Kidney capillary endothelial cell (primary cell): ENCODE measurements at regions not wholly inside any gene's neighbourhood (a gene's known extent, or its start where the extent isn't known, plus 50 kb on each side); places are given as distances from the start of the nearest gene placed in this dataset.

Experiments used
- DNase-seq: peaks from one replicate; pipeline ENCODE4 v3.0.0-alpha.2; 2018; ENCODE audit warnings: low spot score

DNA sequence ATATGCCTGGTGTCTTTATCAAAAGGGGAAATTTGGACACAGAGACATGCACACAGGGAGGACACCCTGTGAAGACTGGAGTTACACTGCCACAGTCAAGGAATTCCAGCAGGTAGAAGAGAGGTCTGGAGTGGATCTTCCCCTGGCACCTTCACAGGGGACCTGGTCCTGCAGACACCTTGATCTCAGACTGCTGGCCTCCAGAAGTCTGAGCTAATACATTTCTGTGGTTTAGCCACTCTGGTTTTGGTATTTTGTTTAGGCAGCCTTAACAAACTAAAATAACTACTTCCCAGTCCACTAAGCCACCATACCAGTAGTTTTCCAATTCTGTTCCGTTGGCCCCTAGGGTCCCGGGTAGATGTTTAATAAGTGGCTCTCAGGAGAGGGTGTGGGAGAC is 164.7 kb downstream of the SETD4 start:
- no peak for DNase-seq

DNA sequence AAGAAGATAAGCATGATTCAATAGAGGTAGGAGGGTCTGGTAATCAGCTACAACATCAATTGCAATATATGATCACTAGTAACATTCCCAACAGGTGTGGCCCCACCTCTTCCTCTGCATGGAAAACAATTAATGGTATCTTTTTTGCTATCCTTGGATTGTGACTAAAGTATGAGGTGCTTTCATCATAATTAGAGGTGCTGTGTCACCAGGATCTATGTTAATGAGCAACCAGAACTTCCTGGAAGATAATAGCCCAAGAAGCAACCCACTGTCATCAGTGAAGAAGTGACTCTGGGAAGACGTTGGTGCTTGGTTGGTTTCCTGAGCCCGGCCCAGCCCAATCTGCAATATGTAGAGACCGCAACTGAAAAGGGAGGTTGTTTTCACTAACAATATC is 167.2 kb downstream of the SETD4 start:
- no peak for DNase-seq

DNA sequence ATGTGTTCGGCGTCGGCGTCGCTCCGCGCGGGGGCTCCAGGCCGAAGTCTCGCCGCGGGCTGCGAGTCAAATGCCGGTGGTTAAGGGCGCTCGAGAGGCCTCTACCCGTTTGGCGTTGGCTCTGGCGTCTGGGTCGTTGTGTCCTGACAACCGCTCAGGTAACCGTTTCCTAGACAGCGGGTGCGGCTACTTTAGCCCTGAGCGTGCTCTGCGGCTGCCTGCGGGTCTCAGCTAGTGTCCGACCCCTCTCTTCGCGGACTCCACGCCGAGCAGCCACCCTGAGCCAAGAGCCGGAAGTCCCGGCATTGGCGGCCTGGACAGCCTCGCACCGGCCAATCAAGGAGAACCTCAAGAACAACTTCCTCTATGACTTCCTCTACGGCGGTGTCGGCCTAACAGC is 173.4 kb downstream of the SETD4 start:
- DNase-seq, result no peak

DNA sequence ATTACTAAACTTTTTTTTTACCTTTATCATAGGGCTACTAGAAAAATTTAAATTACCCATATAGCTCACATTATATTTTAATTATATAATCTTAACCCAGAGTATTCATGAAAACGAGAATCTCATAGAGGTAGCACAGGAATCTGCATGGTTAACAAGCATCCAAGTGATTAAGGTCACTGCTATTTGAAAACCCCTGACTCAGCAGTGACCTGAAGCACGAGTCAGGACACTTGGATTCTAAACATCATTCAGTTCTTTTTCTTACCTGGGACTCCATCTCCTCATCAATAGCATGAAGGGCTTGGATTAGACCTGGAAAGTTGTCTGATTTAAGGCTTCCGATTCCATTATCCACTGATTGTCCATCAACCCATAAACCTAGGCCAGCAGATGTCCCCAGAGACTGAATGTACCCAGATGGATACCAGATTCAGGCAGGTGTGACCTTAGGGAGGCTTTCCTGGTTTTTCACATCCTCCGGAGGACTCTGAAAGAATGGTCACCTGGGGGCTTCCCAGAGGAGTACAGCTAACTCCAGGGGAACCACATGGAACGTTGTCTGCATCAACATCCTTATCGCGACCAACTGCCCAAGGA is 174.3 kb downstream of the SETD4 start:
- DNase-seq, result no peak

DNA sequence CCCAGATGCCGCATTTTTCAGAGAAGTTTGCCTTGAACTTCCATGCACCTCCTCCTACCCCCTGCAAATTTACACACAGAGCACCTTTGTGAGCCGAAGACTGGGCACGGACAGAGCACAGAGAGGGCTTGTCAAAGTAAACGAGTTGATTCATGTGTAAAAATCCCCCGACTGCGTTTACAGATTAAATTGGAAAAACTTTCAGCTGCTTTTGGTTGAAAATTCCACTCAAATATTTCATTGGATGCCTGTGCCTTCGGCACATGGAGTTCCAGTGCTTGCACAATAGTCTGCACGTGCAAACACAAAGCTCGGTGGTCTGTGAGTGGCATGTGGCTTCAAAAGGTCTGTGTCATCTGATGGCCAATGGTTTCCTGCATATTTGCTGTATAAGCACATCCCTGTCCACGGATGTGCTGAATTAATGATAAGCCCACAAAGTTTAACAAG is 177.5 kb downstream of the SETD4 start:
- no peak for DNase-seq

DNA sequence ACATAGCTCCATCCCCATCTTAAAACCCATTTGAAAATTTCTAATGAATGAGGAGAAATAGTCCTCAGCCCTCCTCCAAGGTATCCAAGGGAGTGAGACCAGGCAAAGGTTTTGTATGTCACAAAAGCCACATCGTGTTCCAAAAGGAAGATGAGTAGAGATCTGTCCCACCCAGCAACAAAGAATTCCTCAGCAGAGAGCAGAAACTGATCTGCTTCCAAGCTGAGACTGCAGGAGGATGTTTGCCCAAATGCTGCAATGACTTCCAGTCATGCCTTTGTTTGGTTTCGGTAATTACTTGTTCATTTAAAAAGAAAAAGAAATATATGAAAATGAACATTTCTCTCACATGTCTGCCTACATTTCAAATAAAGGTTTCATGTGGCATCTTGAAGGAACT is 186.9 kb downstream of the SETD4 start:
- DNase-seq, result no peak

DNA sequence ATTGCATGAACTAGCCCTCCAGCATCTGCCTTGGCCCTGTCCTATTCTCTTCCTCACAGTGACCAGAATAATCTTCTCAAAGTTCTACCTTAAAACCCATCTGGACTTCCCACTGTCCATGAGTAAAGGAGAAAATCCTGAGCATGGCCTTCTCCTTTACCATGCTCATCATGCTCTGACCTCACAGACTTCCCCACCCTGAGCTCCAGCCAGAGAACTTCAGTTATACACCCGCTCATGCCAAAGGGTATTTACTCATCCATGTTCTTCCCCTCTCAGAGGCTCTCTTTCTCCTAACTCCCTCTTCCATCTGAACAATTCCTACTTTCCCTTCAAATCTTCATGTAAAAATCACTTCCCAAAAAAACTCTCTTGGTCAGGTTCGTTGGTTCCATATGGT is 188.4 kb downstream of the SETD4 start:
- DNase-seq, result no peak

DNA sequence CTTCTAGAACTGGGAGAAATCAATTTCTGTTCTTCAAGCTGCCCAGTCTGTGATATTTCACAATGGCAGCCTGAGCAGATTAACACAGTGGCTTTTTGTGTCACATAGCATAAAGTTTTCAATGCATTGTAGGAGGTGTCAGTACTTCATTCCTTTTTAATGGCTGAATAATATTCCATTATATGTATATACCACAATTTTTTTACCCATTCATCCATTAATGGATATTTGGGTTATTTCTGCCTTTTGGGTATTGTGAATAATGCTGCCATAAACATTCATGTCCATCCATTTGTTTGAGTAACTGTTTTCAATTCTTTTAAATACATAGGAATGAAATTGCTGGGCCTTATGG is 191.5 kb downstream of the SETD4 start:
- DNase-seq, result no peak

DNA sequence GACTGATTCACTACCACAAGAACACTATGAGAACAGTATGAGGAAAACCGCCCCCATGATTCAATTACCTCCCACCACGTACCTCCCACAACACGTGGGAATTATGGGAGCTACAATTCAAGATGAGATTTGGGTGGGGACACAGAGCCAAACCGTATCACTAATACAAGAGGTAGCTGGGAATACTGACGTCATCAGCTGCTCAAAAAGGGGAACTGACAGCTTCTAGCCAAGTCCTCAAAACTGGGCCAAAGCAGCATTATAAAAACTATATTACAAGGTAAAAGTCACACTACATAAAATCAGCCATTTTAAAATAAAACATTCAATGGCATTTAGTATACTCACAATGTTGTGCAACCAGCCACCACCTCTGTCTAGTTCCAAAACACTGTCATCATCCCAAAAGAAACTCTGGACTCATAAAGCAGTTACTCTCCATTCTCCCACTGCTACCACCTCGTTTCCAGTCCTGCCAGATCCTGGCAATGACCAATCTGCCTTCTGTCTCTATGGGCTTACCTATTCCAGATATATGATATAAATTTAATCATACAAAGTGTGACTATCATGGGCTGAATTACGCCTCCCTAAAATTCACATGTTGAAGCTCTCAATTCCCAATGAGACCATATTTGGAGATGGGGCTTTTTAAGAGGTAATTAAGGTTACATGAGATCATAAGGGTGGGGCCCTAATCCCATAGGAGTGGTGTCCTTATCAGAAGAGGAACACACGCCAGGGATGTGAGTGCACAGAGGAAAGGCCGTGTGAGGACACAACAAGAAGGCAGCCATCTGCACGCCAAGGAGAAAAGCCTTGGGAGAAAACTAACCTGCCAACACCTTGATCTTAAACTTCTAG is 192.1 kb downstream of the SETD4 start:
- DNase-seq, result no peak

DNA sequence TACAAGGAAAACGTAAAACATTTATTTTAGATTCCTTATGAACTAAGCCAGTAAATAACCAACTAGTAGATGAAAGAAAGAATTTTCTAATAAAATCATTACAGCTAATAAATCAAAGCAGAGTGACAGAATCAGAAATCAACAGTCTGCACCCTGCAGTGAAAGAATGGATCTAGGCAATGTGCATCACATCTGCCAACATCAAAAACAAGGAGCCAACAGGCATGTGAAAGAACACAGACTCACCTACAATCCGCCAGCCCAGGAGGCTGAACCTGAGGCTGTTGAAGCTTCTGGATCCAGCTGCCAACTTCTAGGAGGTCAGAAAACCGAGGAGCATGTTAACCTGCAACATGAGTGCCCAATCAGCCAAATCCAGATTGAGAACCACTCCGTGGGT is 196.3 kb downstream of the SETD4 start:
- DNase-seq, result no peak

DNA sequence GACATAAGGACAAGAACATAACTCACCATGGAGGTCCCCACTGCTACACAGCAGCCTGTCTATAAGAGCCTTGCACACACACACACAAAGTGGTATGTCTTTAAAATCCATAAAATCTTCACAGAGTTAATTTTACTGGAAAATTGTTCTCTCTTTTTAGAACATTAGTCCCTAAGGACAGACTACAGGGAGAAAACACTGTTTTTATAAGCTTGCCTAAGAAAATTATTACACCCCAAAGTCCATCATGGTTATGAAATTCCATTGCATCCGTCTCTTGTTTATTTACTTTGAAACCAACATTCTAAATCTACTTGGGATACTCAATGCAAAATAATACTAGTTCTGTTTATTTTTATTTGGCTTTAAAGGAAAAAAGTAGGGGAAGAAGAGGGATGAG is 197.4 kb downstream of the SETD4 start:
- DNase-seq, result no peak

DNA sequence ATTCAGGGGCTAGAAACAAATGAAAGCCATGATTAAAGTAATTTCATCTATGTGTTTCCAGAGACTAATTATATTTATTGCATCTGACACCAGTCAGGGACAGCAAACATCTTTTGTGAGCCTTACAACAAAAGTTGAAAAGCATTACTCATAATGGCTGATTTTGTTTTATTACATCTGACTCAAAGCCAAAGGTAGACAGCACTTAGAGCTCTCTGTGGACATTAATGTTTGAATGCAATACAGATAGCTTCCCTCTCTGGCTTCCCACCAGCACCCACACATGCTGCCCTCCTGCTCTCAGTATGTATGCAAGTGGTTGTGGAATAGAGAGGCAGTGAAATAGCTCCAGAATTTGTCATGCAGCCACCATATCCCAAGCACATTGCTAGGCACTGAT is 198.7 kb downstream of the SETD4 start:
- no peak for DNase-seq

DNA sequence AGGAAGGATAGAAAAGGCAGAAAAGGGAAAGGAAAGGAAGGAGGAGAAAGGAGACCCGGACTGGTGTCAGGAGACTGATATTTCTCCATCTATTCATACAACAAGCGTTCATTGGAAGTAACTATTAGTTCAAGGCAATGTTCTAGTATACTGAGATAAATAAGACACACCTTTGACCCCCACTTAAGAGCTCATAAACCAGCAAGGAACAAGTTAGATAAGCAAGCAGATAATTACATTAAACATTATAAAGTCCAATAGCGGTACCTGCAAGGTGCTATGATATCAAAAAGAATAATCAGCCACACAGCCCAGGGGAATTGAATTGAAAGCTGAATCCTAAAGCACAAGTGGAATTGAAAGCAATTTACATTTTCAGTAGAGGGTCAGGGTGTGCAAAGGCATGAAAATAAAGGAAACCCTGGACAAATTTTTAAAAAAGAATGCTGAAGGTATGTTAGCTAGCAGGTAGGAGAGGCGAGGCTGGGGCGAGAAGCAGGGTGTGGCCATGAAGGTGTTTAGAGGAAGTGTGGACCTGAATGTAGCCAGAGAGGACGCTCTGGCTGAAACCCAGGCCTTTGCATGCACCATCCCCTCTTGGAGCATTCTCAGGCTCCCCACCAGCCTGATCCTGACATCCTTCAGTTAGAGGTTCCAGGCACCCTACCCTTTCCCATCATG is 200.0 kb downstream of the SETD4 start:
- DNase-seq, result no peak

DNA sequence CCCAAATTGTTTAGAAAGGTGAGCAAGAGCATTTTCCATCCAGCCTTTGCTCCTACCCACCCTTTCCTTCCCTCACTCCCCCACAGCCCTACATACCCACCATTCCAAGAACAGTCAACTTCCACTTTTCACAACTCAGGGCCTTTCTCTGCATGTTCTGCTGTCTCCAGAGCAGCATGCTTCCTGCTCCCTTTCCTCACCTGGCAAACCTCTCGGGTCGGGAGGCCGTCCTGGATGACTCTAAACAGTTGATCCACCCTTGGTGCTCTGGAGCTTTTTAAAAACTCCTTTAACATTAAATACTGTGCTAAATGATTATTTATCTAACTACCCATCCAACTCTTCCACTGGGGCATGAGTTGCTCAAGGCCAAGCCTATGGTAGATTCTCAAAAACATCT is 200.6 kb downstream of the SETD4 start:
- no peak for DNase-seq

DNA sequence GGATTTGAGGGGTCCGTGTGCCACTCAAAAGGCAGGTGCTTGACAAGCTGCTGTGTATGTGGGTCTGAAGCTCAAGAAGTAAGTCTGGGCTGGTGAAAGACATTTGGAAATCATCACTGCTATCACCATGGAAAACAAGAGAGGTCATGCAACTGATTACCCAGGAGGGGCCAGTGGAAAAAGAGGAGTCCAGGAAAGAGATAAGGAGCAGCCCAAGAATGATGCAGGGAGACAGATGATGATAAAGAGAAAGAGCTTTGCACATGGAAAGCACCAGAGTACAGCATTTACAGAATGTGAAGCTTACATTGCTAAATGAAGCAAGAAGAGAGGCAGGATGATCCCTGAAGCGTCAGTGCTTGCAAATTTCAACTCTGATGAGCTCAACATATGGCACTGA is 203.2 kb downstream of the SETD4 start:
- no peak for DNase-seq

DNA sequence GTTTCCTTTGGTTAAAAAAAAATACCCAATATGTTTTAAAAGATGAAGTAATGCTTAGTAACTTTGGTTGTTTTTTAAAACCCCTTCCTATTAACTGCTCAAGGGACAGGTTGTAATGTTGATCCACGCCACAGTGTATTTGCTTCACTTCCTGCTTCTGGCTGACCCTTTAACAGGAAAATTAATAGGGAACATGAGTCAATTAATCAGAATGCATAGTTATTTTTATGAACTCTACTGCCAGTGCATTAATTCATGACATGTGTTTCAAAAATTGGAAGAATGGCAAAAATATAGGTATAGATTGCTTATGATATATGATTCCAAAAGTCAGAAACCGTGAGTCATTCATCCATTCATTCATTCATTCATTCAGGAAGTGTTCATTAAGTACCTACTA is 204.8 kb downstream of the SETD4 start:
- DNase-seq, result no peak

DNA sequence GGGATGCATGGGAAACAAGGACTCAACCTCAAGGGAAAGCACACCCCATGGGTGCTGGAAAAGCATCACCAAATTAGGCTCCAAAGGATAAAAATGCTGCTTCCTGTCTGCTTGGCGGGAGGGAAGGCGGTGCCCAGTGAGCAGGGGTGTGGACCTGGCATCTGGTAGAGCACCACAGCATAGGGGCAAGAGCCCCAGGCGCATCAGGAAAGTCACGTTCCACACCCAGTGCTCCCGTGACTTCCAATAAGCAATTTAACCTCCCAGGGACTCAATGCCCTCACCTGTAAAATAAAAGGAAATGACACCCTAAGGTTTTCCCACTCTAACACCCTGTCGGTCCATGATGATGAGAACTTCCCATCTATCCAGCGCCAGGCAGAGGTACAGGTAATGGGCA is 206.0 kb downstream of the SETD4 start:
- no peak for DNase-seq

DNA sequence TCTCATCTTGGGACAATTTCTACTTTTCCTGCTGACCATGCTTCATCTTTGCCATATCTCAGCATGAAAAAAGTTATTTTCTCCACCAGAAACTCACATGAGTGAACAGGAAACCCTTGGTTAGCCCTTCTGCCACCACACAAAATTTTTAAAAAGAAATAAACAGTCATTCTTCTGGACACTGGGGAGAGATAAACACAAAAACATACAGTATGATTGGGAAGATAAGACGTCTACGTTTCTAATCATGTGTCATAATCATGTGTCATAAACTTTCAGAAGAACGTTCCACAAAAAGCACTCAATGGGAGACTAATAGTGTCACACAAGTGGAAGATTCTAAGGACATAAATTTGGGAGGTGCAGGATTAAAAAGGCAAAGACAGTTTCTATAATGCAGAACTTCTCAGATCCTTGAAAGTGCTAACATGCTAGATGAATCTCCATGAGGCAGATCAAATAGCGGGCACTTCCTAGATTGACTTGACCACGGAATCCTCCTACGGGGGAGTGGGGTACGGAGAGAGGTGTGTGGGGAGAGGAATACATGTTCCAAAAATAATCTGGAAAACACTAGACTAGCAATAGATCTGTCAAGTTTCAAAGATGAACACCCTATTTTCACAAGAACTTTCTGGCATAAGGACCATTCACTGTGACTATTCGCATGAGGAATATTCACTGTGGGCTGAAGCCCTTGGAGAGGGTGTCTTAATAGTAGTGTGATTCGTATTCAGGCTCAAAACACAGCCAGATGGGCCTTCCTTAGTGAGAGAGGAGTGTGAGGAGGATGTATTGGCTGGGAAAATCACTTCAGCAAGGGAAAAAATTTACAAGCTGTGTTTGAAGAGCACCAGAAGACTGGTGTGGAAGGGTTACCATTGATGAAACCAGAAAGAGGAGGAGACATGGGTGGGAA is 206.7 kb downstream of the SETD4 start:
- no peak for DNase-seq

DNA sequence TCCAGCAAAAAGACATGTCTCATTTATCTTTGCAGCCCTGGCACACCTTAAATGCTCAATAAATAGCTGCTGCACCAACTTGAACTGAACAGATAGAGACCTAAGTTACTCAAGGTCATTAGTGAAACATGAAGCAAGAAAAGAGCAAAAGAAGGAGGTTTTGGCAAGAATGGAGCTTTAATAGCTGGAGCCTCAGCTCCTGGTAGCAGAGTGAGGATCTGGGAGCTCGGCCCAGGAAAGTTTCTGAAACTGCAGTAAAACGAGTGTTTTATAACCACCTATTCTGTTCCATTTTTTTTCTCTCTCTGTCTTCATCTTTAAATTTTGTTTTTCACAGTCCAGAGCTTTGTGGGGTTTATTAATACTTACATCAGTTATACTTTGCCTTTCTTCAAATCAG is 207.5 kb downstream of the SETD4 start:
- DNase-seq, result no peak

DNA sequence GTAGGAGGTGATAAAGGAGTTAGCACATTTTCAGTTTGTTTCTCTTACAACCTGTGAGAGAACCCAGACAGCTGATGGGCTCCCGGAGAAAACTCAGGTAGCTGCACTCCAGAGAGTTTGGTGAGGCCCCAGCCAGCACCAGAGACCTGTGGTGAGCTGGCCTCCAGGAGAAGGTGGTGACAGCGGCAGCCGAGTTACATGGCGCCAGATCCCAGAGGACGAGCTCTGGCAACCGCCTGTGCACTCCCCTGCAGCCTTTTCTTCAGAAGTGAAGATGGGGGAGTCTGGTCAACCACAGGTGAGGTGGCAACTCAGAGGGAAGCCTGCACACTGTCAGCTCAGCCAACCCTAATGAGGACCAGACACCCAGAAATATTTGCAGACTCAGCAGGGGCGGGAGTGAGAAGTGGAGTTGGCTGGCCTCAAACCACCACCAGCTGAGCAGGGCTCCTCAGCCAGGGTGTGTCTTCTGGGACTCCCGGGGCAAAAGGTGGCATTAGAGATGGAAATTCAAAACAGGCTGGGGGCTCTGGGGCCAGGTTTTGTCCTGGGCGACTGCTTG is 209.7 kb downstream of the SETD4 start:
- DNase-seq, result no peak

DNA sequence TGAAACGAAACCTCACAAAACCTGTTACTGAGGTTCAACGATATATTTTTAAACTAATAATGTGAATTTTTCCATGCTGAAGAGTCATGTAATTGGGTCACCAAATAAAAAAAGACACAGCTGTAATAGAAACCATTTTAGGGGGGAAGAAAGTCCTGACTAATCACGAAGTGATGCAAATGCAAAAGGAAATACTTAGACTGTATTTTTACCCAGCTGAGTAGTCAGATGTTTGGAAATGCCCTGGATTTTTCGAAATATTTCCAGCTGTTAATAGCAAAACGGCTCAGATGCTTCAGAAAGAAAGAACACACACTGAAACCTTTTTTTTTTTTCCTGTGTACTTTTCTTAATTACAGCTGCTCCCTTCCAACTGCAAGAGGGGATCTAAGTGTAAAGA is 210.3 kb downstream of the SETD4 start:
- DNase-seq, result no peak

DNA sequence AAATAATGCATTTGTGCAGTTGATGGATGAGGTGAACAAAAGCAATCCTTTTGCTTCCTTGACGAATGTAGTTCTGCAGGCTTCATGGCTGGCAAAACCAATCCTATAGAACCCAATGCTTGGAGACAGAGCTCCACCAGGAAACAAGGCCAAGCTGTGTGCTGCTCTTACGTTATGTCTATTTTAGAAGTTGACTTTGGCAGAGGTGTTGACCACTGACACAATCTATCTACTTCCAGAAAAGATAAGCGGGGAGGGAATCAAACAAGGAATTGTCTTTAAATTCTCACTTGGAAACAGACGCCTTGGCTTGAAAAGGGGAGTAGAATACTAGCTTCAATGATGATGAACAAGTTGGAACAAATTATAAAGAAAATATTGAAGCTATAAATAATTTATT is 211.2 kb downstream of the SETD4 start:
- no peak for DNase-seq
